ENCODE measurements at regions not wholly inside any gene's neighbourhood (a gene's known extent, or its start where the extent isn't known, plus 50 kb on each side); places are given as distances from the start of the nearest gene placed in this dataset.

GRCh38 chr15:29334544-29334943 lies 64.9 kb upstream of the NSMCE3 start:
- Histone ChIP-seq H3K14ac (ENCODE audit: low read length in 2 of 2) (no peak overlapping the region), H3K27ac (ENCODE audit: low read length, poor library complexity, severe bottlenecking) (no peak overlapping the region), H3K23ac (ENCODE audit: low read length in 2 of 2) (no peak overlapping the region), H2BK12ac (ENCODE audit: low read length in 2 of 2) (no peak overlapping the region), H2BK15ac (ENCODE audit: low read depth, poor library complexity, severe bottlenecking) (no peak overlapping the region), H3K27me3 (ENCODE audit: control insufficient read depth in 1 of 2, insufficient read depth in 1 of 2, low read length in 2 of 2) (peaks cover 0 to 8% of the 10 kb centered on the region in 2 experiments), H3K36me3 (ENCODE audit: control insufficient read depth in 1 of 2, insufficient read depth in 2 of 2, low read depth in 1 of 2, low read length in 2 of 2) (no peaks in the 10 kb centered on the region), H3K4me3 (ENCODE audit: insufficient read depth in 1 of 2, low read depth in 1 of 2, low read length in 2 of 2) (no peak overlapping the region), H2AFZ (ENCODE audit: low read depth, low read length) (no peak overlapping the region), H3K18ac (ENCODE audit: low read depth in 1 of 2, low read length in 2 of 2) (no peak overlapping the region), H2BK120ac (ENCODE audit: low read depth, low read length) (no peak overlapping the region), H4K91ac (ENCODE audit: low read length) (no peak overlapping the region), H3K79me1 (replicated peaks; ENCODE audit: low read length, poor library complexity, severe bottlenecking) (no peaks in the 10 kb centered on the region), H3K4me2 (ENCODE audit: low read length, poor library complexity, severe bottlenecking) (no peak overlapping the region), H3K9me3 (ENCODE audit: control insufficient read depth, low read length) (no peaks in the 10 kb centered on the region), H2AK5ac (ENCODE audit: low read length, severe bottlenecking) (no peak overlapping the region), H3K4me1 (ENCODE audit: control insufficient read depth, insufficient read depth, low read depth, low read length) (peaks cover 3% of the 10 kb centered on the region), H3K9ac (ENCODE audit: low read length) (no peak overlapping the region), H2BK5ac (ENCODE audit: low read depth, low read length, poor library complexity, severe bottlenecking) (no peak overlapping the region), H4K8ac (ENCODE audit: low read length) (no peak overlapping the region), H3K4ac (ENCODE audit: low read depth in 1 of 2, low read length in 2 of 2) (no peak overlapping the region)
- WGBS, result 84% methylated on average over 9 of the region's 9 CpGs
- no peak for DNase-seq

- Histone ChIP-seq H2BK12ac (ENCODE audit: low read length in 2 of 2) (no peak overlapping the region), H2AFZ (ENCODE audit: low read depth, low read length) (no peak overlapping the region), H3K36me3 (ENCODE audit: control insufficient read depth in 1 of 2, insufficient read depth in 2 of 2, low read depth in 1 of 2, low read length in 2 of 2) (no peaks in the 10 kb centered on the region), H2BK120ac (ENCODE audit: low read depth, low read length) (no peak overlapping the region), H3K9ac (ENCODE audit: low read length) (no peak overlapping the region), H3K4me3 (ENCODE audit: insufficient read depth in 1 of 2, low read depth in 1 of 2, low read length in 2 of 2) (no peak overlapping the region), H3K14ac (ENCODE audit: low read length in 2 of 2) (no peak overlapping the region), H3K4me2 (ENCODE audit: low read length, poor library complexity, severe bottlenecking) (no peak overlapping the region), H3K79me1 (replicated peaks; ENCODE audit: low read length, poor library complexity, severe bottlenecking) (no peaks in the 10 kb centered on the region), H3K4ac (ENCODE audit: low read depth in 1 of 2, low read length in 2 of 2) (no peak overlapping the region), H3K27ac (ENCODE audit: low read length, poor library complexity, severe bottlenecking) (no peak overlapping the region), H3K18ac (ENCODE audit: low read depth in 1 of 2, low read length in 2 of 2) (no peak overlapping the region), H3K4me1 (ENCODE audit: control insufficient read depth, insufficient read depth, low read depth, low read length) (peaks cover 3% of the 10 kb centered on the region), H4K91ac (ENCODE audit: low read length) (no peak overlapping the region), H2AK5ac (ENCODE audit: low read length, severe bottlenecking) (no peak overlapping the region), H4K8ac (ENCODE audit: low read length) (no peak overlapping the region), H2BK5ac (ENCODE audit: low read depth, low read length, poor library complexity, severe bottlenecking) (no peak overlapping the region), H3K23ac (ENCODE audit: low read length in 2 of 2) (no peak overlapping the region), H2BK15ac (ENCODE audit: low read depth, poor library complexity, severe bottlenecking) (no peak overlapping the region), H3K27me3 (ENCODE audit: control insufficient read depth in 1 of 2, insufficient read depth in 1 of 2, low read length in 2 of 2) (peaks cover 0 to 7% of the 10 kb centered on the region in 2 experiments), H3K9me3 (ENCODE audit: control insufficient read depth, low read length) (no peaks in the 10 kb centered on the region)
- DNase-seq, result no peak
- 75% methylated on average over 6 of the region's 6 CpGs for WGBS
These were observed 63.6 kb upstream of the NSMCE3 start for GRCh38 chr15:29333261-29333660.

- no peak overlapping the region for H3K4me3 ChIP-seq (ENCODE audit: insufficient read depth in 1 of 2, low read depth in 1 of 2, low read length in 2 of 2)
- no peak overlapping the region for H4K91ac ChIP-seq (ENCODE audit: low read length)
- no peak overlapping the region for H2BK120ac ChIP-seq (ENCODE audit: low read depth, low read length)
- no peak overlapping the region for H3K27ac ChIP-seq (ENCODE audit: low read length, poor library complexity, severe bottlenecking)
- H3K4me2 ChIP-seq (ENCODE audit: low read length, poor library complexity, severe bottlenecking), result no peak overlapping the region
- no peaks in the 10 kb centered on the region for H3K9me3 ChIP-seq (ENCODE audit: control insufficient read depth, low read length)
- H3K23ac ChIP-seq (ENCODE audit: low read length in 2 of 2), result no peak overlapping the region
- H3K18ac ChIP-seq (ENCODE audit: low read depth in 1 of 2, low read length in 2 of 2), result no peak overlapping the region
- no peaks in the 10 kb centered on the region for H3K79me1 ChIP-seq (replicated peaks; ENCODE audit: low read length, poor library complexity, severe bottlenecking)
- H2BK15ac ChIP-seq (ENCODE audit: low read depth, poor library complexity, severe bottlenecking), result no peak overlapping the region
- no peak overlapping the region for H3K4ac ChIP-seq (ENCODE audit: low read depth in 1 of 2, low read length in 2 of 2)
- H2BK12ac ChIP-seq (ENCODE audit: low read length in 2 of 2), result no peak overlapping the region
- H2BK5ac ChIP-seq (ENCODE audit: low read depth, low read length, poor library complexity, severe bottlenecking), result no peak overlapping the region
- peaks cover 3% of the 10 kb centered on the region for H3K4me1 ChIP-seq (ENCODE audit: control insufficient read depth, insufficient read depth, low read depth, low read length)
- no peak overlapping the region for H3K14ac ChIP-seq (ENCODE audit: low read length in 2 of 2)
- no peak overlapping the region for H4K8ac ChIP-seq (ENCODE audit: low read length)
- 88% methylated on average over 5 of the region's 6 CpGs for WGBS
- no peak overlapping the region for H2AK5ac ChIP-seq (ENCODE audit: low read length, severe bottlenecking)
- no peak overlapping the region for H3K9ac ChIP-seq (ENCODE audit: low read length)
- no peak overlapping the region for H2AFZ ChIP-seq (ENCODE audit: low read depth, low read length)
- DNase-seq, result no peak
- no peaks in the 10 kb centered on the region for H3K36me3 ChIP-seq (ENCODE audit: control insufficient read depth in 1 of 2, insufficient read depth in 2 of 2, low read depth in 1 of 2, low read length in 2 of 2)
- peaks cover 0 to 7% of the 10 kb centered on the region in 2 experiments for H3K27me3 ChIP-seq (ENCODE audit: control insufficient read depth in 1 of 2, insufficient read depth in 1 of 2, low read length in 2 of 2)
These were observed 62.0 kb upstream of the NSMCE3 start for GRCh38 chr15:29331669-29332068.

GRCh38 chr15:29331071-29331470 lies 61.4 kb upstream of the NSMCE3 start:
- Histone ChIP-seq H2BK5ac (ENCODE audit: low read depth, low read length, poor library complexity, severe bottlenecking) (no peak overlapping the region), H2BK12ac (ENCODE audit: low read length in 2 of 2) (no peak overlapping the region), H3K27ac (ENCODE audit: low read length, poor library complexity, severe bottlenecking) (no peak overlapping the region), H3K4me2 (ENCODE audit: low read length, poor library complexity, severe bottlenecking) (no peak overlapping the region), H3K36me3 (ENCODE audit: control insufficient read depth in 1 of 2, insufficient read depth in 2 of 2, low read depth in 1 of 2, low read length in 2 of 2) (no peaks in the 10 kb centered on the region), H4K8ac (ENCODE audit: low read length) (no peak overlapping the region), H4K91ac (ENCODE audit: low read length) (no peak overlapping the region), H3K14ac (ENCODE audit: low read length in 2 of 2) (no peak overlapping the region), H3K4me3 (ENCODE audit: insufficient read depth in 1 of 2, low read depth in 1 of 2, low read length in 2 of 2) (no peak overlapping the region), H3K9me3 (ENCODE audit: control insufficient read depth, low read length) (peaks cover 2% of the 10 kb centered on the region), H2AFZ (ENCODE audit: low read depth, low read length) (no peak overlapping the region), H3K79me1 (replicated peaks; ENCODE audit: low read length, poor library complexity, severe bottlenecking) (no peaks in the 10 kb centered on the region), H3K4ac (ENCODE audit: low read depth in 1 of 2, low read length in 2 of 2) (no peak overlapping the region), H3K23ac (ENCODE audit: low read length in 2 of 2) (no peak overlapping the region), H2BK15ac (ENCODE audit: low read depth, poor library complexity, severe bottlenecking) (no peak overlapping the region), H3K27me3 (ENCODE audit: control insufficient read depth in 1 of 2, insufficient read depth in 1 of 2, low read length in 2 of 2) (peaks cover 0 to 7% of the 10 kb centered on the region in 2 experiments), H2AK5ac (ENCODE audit: low read length, severe bottlenecking) (no peak overlapping the region), H3K9ac (ENCODE audit: low read length) (no peak overlapping the region), H3K18ac (ENCODE audit: low read depth in 1 of 2, low read length in 2 of 2) (no peak overlapping the region), H2BK120ac (ENCODE audit: low read depth, low read length) (no peak overlapping the region), H3K4me1 (ENCODE audit: control insufficient read depth, insufficient read depth, low read depth, low read length) (peaks cover 3% of the 10 kb centered on the region)
- no peak for DNase-seq
- 90% methylated on average over 10 of the region's 10 CpGs for WGBS

All from mesenchymal stem cell (in vitro differentiated cells and primary cell).